ENCODE measurements at regions not wholly inside any gene's neighbourhood (a gene's known extent, or its start where the extent isn't known, plus 50 kb on each side); places are given as distances from the start of the nearest gene placed in this dataset.

DNA sequence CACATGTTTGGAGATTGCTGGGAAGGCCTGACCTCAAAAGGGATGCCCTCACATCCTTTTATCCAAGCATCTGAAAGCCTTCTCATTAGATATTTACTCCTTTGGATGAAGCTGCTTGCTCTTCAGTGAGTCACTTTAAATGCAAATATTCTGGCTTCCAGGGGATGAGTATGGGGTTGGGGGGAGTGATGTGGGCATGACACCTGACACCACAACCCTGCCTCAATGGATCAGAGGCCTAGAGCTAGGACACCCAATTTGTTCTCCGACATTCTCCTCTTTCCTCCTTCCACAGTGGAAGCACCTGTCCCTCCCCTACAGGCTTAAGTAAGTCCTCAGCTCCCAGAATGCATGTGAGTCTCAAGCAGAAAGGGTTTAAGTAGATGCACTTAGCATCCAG, 238.3 kb downstream of the OMA1 start:
- DNase-seq: no peak

DNA sequence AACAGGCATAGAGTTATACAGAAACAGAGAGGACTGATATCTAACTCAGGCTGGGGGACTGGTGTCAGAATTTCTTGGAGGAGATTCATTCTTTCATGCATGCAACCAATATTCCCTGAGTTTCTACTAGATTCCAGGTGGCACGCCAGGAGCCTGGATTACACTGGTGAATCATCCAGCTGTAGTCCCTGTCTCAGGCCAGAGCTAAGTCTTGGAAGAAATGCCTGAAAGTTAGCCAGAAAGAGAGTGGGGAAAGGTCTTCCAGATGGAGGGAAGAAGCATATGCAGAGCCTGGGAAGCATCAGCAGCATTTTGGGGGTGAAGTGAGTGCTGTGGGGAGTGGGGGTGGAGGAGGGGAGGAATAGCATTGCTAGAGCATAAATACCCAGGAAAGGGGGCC, 239.1 kb downstream of the OMA1 start:
- no peak for DNase-seq

DNA sequence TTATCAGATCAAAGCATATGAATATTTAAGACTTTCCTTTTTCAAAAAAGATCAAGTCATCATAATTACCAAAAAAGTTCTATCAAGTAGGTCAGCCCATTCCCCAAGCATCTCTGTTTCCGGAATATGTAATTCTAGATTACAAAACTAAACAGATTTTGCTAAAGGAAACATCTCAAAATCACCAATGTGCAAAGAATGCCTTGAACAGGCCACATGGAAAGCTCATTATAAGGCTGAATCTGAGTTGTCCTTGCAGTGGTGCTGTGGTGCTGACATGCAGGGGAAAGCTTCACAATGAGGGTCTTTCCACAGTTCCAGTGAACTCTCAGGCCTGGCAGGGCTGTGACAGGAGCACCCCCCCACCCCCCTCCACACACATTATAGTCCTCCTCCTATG, 240.9 kb downstream of the OMA1 start:
- DNase-seq: no peak

DNA sequence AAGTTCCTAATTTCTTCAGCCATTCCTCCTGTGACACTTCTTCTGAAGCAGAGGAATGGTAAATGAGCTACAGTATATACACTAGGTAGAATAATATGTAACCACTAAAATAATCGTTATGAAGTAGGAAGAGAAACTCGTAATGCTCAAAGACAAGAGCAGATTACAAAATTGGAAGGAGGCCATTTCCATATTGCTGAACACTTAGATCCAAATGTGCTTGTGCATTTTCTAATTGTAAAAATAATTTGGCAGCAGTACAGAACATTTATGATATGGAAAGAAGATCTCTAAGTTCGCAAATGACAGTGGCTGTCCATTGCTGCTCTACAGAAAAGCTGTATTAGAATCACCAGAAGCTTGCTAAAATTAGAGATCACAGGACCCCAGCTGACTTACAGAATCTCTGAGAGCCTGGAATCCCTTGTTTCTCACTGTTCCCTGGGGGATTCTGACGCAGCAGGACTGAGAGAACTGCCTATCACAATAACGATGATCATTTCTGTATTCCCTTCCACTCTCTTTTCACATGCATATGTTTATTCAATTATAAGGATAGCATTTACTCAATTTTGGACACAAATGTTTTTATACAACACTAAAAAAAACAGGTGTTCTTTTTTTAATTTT, 242.1 kb downstream of the OMA1 start:
- DNase-seq: no peak

DNA sequence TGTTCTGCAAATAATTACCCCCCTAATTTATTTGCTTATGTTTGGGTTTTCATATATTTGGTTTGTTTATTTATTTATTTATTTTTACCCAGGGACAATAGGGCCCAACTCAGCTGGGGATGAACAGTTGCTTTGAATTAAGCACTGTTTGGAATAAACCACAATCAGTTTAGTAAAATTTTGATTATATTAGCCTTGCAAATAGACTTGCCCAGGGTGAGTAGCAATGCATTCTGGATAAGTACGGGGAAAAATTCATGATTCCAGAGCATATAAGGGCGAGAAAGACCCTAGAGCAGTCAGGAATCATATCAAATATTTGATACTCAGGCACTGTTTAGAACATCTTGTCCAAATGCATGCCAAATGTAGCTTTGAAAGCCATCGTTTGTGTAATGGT, 242.7 kb downstream of the OMA1 start:
- no peak for DNase-seq

DNA sequence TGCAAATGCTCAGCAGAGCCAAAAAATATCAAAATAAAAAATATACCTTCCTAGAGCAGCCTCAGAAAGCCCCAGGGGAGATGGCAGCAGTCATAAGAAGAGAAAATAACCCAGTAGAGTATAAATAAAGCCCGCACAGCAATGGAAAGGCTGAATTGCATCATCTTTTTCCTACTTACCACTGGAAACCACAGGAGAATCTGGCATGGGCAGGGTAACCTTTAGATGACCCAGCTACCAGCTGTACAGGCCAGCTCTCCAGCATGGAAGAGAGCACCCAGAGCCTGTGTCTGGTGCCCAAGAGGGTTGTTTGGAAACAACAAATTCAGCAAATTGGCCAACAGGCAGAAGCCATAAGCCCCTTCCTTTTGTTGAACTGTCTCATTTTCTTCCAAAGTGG, 253.1 kb downstream of the OMA1 start:
- DNase-seq: no peak

DNA sequence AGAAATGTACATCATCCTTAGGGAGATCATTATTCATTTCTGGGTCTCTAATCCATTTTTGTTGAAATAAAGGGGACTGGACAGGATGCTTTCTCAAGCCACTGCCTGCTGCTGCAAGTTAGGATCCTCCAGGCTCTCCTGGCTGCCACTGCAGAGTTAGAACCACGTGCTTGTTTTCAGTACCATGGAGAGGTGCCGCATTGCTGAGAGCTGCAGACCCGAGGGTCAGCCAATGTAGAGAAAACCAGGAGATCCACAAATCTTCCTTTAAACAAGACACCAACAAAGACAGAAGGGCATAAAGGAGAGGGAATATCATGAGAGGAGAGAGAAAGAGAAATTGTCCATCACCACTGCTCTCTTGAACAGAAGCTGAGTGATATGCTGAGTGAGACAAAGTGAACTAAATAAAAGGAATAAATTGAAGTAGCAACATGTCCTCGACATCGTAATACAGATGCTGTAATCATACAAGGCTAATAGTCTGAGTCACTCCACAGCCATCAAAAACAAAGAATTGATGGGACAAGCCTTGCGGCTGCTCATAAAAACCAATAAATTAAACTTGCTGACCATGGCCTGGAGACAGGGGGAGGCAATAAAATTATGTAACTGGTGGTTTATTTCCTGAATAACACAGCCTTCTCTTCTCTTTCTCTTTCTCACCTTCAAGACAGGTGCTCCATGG, 255.7 kb downstream of the OMA1 start:
- DNase-seq: no peak

DNA sequence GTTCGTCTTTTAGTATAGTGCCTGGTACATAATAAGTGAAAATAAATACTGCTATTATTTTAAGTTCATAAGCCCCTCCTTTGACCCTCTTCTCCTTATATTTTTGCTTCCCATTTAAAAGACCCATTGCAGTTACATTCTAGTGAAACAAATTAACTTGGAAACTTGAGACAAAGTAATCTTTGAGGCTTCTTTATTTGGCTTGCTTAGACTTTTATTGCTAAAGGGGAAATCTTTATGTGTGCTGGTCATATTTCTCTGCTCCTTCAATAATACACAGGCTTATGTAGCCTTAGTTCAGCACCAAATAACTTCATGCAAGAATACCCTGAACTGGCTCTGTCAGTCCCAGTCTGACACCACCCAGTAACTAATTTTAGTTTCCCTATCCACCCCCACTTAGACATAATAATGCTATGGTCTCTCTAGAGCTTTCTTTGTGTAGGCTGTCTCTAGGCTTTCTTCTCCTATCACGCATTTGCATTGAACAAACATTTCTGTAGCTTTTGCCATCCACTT, 257.8 kb downstream of the OMA1 start:
- DNase-seq: no peak

DNA sequence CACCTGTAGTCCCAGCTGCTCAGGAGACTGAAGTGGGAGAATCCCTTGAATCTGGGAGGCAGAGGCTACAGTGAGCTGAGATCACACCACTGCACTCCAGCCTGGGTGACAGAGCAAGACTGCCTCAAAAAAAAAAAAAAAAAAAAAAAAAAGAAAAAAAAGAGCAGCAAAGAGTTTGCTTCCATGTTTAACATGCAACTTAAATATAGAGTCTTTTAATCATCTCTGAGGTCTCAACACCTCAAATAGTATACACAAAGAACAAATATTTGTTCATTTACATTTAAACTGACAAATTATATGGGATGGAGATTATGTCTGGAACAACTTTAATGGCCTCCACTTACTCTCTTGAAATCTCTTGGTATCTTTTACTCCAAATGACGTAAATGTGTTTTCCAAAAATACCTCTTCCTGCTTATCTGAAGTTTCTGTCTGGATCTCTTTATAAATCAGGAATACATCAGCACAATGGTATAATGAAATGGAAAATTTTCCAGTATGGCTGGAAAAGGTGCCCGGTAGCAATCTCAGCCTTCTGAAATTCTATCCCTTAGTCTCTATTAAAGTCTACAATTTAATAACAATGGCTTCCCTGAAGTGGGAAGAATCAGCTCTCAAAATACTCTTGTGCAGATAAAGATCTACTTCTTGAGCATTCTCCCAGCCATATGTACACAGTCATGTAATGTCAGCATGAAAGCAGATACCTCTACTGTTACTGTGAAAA, 258.5 kb downstream of the OMA1 start:
- no peak for DNase-seq

DNA sequence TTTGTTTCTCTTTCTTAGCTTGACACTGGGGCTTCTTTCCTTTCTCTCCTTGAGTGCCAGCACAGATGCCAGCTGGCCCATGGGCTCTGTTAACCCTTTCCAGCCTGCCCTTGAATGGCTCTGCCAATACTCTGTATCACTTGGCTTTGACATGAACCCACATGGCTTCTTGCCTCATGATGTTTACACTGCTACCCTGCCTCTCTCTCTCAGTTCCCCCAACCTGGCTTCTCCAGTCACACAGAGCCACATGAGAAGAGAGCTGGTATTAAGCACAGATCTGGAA, 262.4 kb downstream of the OMA1 start:
- DNase-seq: no peak

DNA sequence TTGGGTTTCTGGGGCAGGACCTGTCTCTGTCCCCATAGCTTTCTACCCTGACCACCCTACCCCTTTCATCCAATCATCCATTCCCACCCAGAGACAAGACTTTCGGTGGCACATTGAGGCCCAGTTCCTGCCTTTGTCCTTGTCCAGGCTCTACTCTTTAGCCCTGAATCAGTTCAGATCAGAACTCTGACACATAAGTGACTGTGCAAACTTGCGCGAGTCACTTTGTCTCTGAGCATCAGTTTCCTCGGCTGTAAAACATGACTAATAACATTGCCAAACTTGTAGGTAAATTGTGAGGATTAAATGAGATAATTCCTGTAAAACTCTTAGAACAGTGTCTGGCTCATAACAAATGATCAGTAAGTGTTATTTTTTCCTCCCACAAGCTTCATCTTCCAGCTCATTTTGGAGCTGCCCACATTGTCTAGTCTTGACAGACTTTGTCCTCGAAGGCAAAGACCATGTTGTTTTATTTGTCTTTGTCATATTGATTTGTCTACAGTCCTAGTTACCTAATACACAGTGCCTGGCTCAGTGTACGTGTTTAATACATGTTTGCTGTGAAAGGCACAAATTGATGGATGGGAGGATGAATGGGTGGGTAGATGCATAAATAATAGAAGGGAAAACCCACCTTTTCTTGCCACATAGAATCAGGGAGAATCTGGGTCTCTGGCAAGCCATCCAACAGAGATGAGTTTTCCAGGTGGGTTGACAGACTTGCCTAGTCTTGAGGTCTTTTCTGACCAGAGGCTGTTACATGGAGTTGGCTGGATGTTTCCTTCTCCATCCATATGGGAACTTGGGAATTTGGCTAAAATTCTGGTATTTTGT, 262.9 kb downstream of the OMA1 start:
- DNase-seq: no peak

DNA sequence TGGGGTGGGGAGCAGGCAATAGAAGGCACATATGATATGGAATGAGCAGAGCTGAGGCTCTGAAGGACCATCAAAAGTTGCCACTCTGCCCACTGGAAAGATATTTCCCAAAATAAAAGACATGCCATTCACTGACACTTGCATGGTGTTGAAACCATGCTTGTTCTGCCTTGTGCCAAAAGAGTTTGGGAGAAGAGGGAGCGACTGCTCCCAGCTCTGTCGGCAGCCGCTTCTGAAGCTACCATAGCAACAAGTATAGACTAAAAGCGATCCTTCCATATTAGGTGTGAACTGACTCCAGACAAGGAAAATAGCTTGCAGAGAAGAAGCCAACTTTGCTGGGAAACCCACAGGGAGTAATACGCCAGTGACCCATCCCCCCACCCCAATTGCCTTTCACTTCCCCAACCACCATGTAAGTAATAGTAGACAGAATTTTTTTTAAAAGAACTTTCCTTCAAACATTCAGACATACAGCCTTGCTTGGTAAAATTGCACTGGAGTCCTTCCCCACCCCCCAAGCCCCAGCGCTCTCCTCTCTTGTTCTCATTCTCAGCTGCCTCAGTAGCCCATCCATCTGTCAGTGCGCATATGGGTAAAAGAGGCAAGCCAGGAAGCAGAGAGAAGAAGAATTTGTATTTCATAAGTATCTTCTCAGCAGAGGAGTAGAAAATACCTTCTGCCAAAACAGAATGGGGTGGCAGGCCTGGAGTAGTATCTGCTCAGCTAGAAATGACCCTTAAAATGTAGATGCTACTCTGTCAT, 263.7 kb downstream of the OMA1 start:
- no peak for DNase-seq

DNA sequence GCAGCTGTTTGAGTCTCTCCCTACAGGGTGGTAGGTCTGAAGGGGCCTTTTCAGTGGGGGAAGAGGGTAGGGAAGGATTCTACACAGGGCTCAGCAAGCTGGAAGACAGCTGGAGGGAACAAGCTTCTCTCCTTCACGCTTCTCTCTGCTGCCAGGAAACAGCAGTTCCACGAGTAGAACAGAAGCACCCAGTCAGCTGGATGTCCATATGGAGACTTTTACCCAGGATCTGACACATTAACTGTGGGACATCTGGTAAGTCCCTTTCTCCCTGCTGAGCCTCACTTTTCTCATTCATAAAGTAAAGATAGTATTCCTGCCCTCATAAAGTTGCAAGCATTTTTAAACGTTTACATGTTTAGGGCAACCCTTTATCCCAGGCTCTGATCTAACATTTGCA, 280.3 kb downstream of the OMA1 start:
- no peak for DNase-seq

DNA sequence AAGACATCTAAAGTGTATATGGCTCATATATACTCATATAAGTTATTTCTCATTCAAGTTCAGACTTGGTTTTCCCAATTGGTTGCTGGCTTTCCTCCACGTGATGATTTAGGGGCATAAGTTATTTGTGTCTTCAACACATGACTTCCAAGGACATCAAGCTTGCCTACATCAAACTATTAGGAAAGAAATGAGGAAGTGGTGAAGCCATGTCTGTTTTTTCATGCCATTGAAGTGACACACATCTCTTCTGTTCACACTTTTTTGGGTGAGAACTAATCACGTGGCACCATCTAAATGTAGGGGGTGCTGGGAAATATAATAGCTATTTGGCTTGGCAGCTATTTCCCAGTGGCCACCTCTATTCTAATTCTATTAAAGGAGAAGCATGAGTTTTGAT, 282.1 kb downstream of the OMA1 start:
- DNase-seq: no peak

DNA sequence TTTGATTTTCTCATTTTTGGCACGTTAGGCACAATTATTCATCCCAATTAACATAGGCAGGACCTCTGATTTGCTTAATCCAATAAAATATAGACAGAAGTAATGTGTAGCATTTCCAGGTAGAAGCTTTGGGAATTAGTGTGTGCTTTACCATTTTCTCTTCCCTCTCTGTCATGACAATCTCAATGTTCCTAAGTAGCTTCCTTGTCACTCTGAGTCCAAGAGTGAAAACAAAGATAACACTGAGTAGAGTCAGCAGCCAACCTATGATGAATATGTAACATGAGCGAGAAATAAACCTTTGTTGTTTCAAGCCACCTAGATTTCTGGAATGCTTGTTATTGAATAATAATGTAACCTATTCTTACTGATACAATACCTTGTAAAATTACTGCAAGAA, 283.8 kb downstream of the OMA1 start:
- no peak for DNase-seq

DNA sequence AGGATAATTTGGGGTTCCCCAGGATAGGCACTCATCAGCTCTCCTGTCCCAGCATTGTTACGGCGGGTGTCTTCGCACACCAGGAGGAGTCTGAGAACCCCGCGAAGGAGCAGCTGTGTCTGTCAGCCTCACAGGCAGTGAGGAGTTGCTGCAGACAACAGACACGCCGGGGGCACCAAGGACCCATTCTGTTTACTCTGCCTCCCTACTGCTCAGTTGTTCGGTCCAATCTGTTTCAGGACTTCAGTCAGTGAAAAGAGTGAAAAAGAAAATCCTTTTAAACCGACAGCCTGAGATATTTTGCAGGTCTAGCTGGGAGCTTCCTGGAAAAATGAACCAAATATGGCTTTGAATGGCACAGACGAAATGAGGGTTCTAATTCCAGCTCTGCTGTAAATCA, 288.4 kb downstream of the OMA1 start:
- DNase-seq: no peak

DNA sequence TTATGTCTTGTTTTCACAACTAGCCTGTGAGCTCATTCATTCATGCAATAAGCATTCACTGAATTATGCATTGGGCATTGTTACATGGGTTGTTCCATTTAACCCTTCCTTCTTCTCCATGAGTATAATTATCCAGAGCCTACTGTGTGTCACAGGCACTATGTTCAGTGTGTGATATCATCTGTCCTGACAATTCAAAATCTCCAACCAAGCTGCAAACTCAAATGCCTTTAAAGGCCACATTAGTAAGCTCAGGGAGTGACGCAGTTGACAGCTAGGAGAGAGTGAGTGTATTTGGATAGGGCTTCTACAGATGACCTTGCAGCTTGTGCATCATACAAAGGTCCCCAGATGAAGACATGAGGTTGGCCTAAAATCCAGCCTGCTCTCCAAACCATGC, 289.5 kb downstream of the OMA1 start:
- DNase-seq: no peak

DNA sequence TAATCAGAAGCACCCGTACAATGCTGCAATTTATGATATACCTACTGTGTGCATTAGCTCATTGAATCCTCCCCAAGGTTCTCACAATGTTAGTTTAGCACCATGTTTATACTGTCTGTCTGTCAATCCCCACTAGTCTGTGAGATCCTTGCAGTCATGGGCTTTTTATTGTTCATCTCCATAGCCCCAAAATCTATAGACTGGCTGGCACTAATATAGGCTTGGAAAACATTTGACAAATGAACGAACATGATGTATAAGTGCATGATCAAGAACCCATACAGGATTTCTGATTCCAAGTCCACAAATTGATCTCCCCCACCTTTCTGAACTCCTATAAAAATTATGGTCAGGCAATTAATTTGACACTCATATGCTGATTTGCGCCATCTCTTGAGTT, 290.0 kb downstream of the OMA1 start:
- DNase-seq: no peak

DNA sequence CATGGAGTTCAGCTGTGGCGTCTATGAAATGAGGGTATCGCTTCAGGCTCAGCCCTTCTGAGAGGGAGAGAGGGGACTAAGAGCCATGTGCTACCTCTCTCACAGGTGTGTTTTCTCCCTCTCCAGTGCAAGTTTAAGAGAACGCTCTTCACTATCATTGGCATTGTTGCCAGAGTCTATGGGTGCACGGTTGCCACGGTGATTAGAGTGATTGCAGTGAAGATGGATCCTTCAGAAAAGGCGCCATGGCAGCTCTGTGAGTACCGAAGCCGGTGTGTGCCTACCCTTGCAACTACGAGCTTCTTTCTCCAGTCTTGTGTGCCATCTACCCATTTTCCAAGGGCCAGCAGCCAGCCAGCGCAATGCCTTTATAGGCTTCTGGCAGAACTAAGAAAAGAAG, 290.5 kb downstream of the OMA1 start:
- DNase-seq: no peak

DNA sequence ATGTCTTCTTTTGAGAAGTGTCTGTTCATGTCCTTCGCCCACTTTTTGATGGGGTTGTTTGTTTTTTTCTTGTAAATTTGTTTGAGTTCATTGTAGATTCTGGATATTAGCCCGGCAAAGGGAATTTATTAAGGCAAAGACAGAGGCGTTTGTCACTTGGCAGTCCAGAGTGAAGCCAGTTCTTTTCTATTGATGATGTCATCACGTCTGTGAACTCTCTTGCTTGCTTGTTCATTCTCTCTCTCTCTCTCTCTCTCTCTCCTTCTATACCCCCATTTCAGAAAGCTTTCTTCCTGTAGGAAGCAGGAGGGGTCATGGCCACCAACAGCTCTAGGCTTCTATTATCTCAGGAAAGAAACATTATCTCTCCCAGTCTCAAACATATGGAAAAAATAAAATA, 291.3 kb downstream of the OMA1 start:
- no peak for DNase-seq

DNA sequence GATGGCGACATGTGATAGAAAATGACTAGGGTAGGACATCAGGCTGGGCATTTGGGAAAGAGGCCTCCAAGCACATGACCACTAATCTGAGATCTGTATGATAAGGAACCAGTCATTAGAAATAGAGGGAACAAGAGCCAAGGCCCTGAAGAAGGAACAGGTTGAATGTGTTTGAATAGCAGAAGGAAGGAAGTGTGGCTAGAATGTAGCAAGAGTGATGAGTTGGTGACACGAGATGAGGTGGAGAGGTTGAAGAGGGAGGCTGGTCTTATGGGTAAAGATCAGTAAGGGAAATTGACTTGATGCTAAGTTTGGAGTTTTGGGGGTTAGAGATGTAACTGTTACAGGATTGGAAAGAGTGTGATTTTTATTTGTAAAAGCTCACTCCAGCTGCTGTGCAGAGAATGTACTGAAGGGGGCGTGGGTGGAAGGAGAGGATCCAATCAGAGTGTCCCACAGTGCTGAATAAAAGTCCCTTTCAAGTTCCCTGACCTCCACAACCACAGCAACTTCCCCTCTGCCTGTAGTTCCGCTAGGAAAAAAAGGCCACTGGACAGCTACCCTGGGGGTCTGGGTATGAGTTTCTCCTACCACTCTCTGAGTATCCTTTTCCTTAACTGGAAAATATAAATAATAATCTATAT, 295.0 kb downstream of the OMA1 start:
- no peak for DNase-seq

DNA sequence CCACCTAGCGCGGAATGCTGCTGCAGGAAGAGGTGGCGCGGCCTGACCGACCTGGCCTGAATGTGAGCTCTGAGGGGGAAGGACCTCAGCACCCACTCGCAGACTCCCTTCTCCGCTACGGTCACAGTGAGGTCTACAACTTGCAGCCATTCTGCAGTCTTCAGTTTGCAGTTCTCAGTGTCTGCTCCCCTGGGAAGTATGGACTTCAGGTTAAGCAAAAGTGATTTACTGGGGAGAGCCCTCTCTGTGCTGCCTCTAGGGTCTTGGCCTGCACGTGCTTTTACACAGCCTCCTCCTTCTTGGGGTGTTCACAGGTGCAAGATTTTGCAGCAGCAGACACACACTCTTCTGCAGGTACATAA, 296.0 kb downstream of the OMA1 start:
- no peak for DNase-seq

Measured in CD4-positive, alpha-beta T cell treated with Interferon gamma for 1 hour (primary cell).